ENCODE measurements at regions not wholly inside any gene's neighbourhood (a gene's known extent, or its start where the extent isn't known, plus 50 kb on each side); places are given as distances from the start of the nearest gene placed in this dataset.

GRCh38 chr21:43328958-43329691 lies 97.8 kb downstream of the SIK1 start:
- Histone ChIP-seq H3K4me3 (no peak overlapping the region), H3K27ac (no peak overlapping the region), H3K9me3 (no peaks in the 10 kb centered on the region), H3K27me3 (no peaks in the 10 kb centered on the region), H3K36me3 (no peaks in the 10 kb centered on the region), H3K4me1 (peaks cover 0 to 24% (median 15%) of the 10 kb centered on the region in 12 donors)
- DNase-seq (peak in 1 of 5 donors; percentile 13), ATAC-seq (no peak)
- intact Hi-C loops (cut with DNase I) = loop anchor here in 1 of 10 donors (10.0 kb wide), 1 partner anchor 326 kb away; the partner anchor contains the start of genes HSF2BP and RRP1B
- TF ChIP-seq, protein P1, sequence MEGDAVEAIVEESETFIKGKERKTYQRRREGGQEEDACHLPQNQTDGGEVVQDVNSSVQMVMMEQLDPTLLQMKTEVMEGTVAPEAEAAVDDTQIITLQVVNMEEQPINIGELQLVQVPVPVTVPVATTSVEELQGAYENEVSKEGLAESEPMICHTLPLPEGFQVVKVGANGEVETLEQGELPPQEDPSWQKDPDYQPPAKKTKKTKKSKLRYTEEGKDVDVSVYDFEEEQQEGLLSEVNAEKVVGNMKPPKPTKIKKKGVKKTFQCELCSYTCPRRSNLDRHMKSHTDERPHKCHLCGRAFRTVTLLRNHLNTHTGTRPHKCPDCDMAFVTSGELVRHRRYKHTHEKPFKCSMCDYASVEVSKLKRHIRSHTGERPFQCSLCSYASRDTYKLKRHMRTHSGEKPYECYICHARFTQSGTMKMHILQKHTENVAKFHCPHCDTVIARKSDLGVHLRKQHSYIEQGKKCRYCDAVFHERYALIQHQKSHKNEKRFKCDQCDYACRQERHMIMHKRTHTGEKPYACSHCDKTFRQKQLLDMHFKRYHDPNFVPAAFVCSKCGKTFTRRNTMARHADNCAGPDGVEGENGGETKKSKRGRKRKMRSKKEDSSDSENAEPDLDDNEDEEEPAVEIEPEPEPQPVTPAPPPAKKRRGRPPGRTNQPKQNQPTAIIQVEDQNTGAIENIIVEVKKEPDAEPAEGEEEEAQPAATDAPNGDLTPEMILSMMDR (IDR thresholded peaks at IDR 0.05) = no peak
- TF ChIP-seq POLR2A (IDR thresholded peaks at IDR 0.05) = no peak
- WGBS, 4 donors = 88 to 92% (median 91%) methylated on average over 22 of the region's 22 CpGs

- intact Hi-C loops (cut with DNase I) = loop anchor here in 1 of 10 donors (10.0 kb wide), 1 partner anchor 326 kb away; the partner anchor contains the start of genes HSF2BP and RRP1B
- 65 to 74% (median 70%) methylated on average over 13 of the region's 13 CpGs for WGBS, 4 donors
- TF ChIP-seq POLR2A (IDR thresholded peaks at IDR 0.05) = no peak
- TF ChIP-seq, protein P1 (IDR thresholded peaks at IDR 0.05) = no peak
- Histone ChIP-seq H3K9me3 (no peaks in the 10 kb centered on the region), H3K27me3 (no peaks in the 10 kb centered on the region), H3K4me1 (peaks cover 3 to 23% (median 8%) of the 10 kb centered on the region in 12 donors), H3K36me3 (no peaks in the 10 kb centered on the region), H3K27ac (no peak overlapping the region), H3K4me3 (no peak overlapping the region)
- DNase-seq (peak in 1 of 5 donors; percentile 9), ATAC-seq (no peak)
Observed at GRCh38 chr21:43328185-43328957, 98.6 kb downstream of the SIK1 start.

DNA sequence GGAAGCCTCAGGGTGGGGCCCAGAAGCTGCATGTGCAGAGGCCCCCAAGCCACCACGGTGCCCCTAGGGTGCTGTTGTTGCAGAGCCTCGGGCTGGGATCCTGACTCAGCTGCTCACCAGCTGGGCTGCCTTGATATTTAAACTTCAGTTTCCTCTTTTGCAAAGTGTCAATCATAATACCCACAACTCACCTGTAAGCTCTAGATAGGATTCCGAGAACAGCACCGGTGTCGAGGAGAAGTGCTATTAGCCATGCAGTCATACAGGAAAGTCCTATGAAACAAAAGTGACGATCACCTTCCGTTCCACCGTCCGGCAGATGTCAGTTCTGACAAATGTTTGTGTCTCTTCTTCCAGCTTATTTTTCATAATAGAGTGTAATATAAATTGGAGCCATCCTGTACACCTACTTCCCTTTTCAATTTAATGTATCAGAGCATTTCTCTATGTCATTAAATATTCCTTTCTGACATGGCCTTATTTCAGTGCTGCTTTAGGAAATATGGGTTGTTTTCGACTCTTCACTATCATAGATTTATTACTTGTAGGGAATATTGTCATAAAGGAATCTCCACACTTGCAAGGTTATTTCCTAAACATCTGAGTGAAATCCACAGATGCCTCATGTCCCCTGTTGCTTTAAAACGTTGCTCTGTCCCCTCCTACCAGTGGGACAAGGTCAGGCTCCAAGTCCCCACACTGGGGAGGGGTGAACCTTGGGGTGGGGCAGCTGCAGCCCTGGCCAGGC lies 100.8 kb downstream of the SIK1 start:
- ATAC-seq (no peak), DNase-seq (no peak)
- 70 to 76% (median 76%) methylated on average over 11 of the region's 11 CpGs for WGBS, 4 donors
- Histone ChIP-seq H3K36me3 (no peaks in the 10 kb centered on the region), H3K27me3 (no peaks in the 10 kb centered on the region), H3K4me3 (no peak overlapping the region), H3K9me3 (no peaks in the 10 kb centered on the region), H3K27ac (no peak overlapping the region), H3K4me1 (peaks cover 0 to 13% (median 0%) of the 10 kb centered on the region in 12 donors)
- intact Hi-C loops (cut with DNase I) = loop anchor here in 1 of 10 donors (10.0 kb wide), 1 partner anchor 329 kb away; the partner anchor contains the start of genes HSF2BP and RRP1B
- TF ChIP-seq, protein P1 (IDR thresholded peaks at IDR 0.05) = no peak
- TF ChIP-seq POLR2A (IDR thresholded peaks at IDR 0.05) = no peak
